HG02981 (cell line): ENCODE measurements at regions not wholly inside any gene's neighbourhood (a gene's known extent, or its start where the extent isn't known, plus 50 kb on each side); places are given as distances from the start of the nearest gene placed in this dataset.
A peak's percentile ranks its signal among the peaks of the same experiment; 100 is the strongest.
"Not testable (repeated sequence)": the region's sequence is repeated elsewhere in the genome, so short reads cannot be mapped to it uniquely, and the experiment has no call there.

Experiments
- ATAC-seq: cut with Tn5 transposase; IDR thresholded peaks from one replicate; pipeline ENCODE4 v1.9.1; 2021; ENCODE audit warnings: mild to moderate bottlenecking, moderate library complexity; ENCODE audit not compliant: unreplicated experiment

DNA sequence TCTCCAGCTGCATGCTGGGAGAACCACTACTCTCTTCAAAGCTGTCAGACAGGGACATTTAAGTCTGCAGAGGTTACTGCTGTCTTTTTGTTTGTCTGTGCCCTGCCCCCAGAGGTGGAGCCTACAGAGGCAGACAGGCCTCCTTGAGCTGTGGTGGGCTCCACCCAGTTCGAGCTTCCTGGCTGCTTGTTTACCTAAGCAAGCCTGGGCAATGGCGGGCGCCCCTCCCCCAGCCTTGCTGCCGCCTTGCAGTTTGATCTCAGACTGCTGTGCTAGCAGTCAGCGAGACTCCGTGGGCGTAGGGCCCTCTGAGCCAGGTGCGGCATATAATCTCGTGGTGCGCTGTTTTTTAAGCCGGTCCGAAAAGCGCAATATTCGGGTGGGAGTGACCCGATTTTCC lies 215.0 kb downstream of the STIM2 start:
- ATAC-seq = not testable (repeated sequence)

DNA sequence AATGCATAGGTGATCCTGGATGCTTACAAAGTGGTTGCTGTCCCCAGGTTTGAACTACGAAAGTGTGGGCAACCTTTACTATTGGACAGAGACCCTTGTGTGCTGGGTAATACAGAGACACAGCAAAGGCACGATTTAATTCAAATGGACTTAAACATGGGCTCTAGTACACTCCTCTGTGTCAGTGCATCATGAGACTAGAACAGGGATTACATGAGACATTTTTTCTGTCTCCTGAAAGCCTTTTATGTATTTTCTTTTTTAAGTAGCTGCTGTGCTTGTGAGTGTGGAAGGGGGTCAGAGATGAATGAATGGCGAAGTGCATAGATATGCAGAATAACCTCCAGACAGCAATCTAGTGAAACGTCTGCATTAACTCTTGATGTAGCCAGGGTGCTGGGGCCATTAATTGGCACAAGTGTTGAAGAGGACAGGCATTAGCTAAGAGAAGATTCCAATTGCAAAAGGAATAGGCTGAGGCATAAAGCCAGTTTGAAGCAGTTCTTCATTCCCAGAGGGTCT lies 218.4 kb downstream of the STIM2 start:
- ATAC-seq = no peak

DNA sequence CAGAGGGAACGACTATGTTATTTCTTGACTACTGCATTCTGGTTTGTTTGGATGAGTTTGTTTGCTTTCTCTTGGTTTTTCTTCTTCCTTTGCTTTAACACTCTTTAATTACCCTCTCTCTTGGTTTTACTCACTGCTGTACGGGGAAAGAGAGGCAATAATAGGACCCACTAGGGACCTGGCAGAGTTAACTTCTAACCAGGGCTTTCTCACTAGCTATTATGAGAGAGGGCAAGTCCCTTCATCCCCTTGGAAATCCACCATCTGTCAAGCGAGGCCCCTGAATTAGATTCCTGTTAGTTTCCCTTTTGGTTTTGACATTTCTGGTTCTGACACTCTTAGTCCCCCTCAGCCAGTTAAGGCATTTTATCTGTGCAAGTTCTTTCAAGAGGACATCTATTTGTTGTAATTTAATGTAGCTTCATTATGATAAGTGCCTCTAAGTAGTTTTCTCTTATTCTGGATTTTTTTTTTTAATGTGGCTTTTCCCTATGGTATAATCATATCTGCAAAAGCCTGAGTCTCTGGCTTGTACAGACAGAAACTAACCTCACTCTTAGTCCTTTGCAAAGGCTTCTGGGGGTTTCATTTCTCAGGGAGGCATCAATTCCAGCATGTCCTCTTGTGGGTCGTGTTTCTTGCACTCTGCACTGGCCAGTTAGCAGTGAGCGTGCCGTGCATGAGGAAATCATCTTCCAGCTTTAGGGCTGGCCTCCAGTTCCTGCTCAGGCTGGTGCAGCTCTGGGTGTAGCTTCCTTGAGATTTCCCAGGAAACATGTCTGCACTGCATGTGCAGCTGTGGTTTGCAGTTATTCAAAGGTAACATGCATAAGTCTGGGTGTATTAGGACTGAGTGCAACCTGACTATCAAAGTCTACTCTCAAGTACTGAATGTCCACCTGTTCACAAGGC lies 221.3 kb downstream of the STIM2 start:
- peak; percentile 60 for ATAC-seq

DNA sequence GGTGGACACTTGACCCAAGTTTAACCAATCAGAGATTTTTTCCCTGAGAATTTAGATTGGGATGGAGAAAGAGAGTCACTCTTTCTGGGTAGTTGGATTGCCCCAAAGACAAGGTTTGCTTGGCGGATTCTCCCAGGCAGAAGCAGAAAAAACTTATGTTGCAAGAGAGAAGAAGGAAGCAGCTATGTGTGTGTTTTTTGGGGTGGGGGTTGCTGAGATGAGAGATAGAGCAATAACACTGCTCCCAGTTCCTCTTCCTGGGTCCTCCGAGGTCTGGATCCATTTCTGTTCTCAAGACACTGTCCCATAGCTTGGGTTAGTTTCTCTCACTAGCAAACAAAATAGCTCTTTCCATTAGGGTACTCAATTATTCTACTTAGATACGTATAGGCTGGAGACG lies 222.1 kb downstream of the STIM2 start:
- no peak for ATAC-seq

DNA sequence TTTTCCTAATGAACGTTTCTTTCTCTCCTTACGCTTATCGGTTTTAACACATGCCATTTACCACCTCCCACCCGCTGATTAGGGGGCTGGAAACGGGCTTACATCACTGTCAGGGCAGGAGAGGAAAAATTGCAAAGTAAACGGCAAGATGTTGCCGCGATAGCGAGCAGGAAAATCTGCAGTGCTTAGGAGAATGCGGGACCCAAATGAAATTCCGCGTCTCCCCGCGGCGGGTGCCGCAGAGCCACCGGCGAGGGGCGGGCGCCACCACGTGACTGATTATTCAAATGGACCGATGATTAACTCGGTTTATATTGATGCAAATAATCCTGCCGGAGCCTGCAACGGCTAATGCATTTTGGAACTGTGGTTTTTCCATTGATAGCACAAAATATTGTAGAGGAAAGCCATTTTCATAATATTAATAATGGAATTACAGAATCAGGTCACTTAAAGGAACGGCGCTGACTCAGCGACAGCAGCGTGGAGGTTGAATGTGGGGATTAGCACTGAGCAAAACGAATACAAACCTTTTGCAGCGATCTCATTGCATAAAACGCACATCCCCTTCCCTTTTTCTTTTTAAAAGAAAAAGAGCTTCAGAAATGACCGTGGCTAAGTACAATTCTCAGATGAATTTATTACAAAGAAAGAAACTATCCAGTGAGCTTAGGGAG lies 224.2 kb downstream of the STIM2 start:
- no peak for ATAC-seq

DNA sequence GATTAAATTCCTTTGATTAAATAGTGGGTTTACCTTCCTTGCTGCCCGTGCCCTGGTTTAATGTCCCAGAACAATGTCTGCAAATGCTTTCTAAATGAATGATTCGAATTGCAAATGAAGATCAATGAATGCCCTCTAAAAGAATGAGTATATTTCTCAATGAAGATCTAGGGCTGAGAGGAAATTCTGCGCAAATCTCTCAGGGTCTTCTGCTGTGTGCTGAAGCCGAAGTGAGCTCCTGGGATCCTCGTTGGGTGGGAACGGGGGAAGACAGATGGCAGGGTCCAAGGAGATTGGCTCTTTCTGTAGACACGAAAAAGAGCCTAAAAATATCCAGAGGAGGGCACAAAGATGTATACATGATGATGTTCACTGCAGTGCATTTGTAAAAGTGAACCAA lies 224.8 kb downstream of the STIM2 start:
- ATAC-seq = no peak

DNA sequence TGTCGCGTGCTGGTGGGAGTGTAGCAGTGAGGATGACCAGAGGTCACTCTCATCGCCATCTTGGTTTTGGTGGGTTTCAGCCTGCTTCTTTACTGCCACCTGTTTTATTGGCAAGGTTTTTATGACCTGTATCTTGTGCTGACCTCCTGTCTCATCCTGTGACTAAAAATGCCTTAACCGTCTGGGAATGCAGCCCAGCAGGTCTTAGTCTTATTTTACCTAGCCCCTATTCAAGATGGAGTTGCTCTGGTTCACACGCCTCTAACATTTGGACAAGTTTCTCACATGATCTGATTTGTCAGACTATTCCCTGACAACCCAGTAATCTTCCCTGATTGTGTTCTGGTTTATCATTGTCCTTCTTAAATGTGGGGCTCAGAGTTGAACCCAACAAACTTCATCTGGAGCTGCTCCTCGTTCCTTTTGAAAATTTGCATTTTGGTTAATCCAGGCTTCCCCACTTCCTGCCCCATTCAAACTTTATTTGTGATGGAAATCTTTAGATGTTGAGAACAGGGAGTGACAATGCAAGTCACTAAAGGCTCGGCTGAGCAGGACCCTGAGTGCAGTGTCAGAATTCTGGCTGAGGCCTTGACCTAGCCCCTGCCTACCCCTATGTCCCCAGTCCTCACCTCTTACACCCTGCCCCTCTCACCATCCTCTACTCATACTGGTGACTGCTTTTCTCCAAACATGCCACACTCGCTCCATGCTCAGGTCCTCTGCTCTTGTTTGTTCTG lies 226.8 kb downstream of the STIM2 start:
- no peak for ATAC-seq

DNA sequence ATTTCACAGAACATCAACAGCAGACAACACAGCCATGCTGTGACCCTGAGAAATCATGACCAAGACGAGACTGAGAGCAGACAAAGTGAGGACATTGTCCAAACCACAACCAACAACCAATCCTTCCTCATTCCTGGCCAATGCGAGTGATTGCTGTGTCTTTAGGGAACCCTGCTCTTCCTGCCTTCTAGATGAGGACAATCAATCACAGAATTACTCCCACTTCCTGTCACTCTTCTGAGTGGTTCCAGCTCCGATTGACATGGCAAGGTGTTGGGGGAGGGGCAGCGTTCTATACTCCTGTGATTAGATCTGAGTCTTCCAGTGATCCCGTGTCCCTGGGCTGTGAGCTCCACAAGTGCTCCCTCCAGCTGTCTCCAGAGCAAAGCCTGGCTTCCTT lies 227.8 kb downstream of the STIM2 start:
- ATAC-seq = no peak

DNA sequence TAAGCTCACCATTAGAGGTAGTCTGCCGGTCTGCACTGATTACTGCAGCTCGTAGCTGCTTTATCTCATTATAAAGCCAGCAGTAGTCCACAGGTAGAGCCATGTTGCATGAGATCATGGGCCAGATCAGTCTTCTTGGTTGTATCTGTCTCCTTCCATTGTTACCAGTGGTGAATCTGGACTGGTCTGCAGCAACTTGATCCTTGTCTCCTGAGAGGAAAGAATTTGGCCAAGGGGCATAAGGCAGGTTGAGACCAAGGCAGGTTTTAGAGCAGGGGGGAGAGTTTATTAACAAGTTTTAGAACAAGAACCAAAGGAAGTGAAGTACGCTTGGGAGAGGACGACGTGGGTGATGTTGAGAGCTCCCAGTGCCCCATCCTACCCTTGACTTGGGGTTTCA lies 228.5 kb downstream of the STIM2 start:
- ATAC-seq = no peak

DNA sequence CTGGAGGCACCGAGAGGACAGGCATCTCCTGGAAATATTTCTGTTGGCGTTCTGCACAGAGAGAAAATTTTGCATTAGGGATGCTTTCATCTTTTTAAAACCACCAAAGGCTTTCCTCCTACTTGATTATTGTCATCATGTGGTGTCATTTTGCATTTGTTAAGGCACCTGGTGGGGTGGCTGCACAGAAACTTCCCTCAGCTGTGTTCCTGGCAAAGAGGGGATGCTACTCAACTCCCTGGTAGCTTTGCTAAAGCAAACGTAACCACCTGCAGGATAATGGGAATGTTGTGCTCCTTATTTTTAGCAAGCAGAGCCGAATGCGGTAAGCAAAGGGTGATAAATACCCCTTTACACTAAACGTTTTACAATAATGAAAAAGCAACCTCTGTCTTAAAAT lies 229.8 kb downstream of the STIM2 start:
- ATAC-seq = no peak

DNA sequence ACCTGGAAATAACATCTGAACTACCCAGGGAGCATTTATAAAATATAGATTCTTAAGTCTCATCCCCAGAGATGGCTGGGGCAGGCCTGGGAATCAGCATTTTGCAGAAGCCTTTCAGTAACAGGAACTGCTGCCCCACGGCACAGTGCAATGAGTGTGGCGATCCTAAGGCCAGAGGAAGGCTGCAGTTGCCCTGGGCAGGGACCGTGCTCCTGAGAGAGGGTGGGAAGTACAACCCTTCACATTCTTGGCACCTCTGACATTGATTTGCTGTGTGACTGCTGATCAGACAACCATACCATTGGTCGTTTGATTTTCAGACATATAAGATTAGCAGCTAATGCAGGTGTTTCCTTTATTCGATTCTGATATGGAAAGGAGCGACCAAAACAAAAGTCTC lies 233.6 kb downstream of the STIM2 start:
- ATAC-seq = no peak

DNA sequence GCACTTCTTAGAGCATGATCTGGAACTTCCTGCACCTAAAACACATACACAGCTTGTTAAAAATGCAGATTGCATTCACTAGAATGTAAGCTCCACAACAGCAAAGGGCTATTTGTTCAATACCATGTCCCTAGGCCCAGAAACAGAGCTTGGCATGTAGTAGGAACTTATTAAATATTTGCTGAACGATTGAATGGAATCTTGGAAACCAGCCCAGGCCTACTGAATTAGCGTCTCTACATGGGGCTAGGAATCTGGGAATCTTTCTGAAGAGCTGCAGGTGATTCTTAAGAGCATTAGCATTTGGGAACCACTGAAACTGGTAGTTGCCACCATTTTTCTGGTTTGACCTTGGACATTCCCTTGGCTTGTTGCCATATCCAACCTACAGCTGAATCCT lies 234.1 kb downstream of the STIM2 start:
- ATAC-seq = no peak

DNA sequence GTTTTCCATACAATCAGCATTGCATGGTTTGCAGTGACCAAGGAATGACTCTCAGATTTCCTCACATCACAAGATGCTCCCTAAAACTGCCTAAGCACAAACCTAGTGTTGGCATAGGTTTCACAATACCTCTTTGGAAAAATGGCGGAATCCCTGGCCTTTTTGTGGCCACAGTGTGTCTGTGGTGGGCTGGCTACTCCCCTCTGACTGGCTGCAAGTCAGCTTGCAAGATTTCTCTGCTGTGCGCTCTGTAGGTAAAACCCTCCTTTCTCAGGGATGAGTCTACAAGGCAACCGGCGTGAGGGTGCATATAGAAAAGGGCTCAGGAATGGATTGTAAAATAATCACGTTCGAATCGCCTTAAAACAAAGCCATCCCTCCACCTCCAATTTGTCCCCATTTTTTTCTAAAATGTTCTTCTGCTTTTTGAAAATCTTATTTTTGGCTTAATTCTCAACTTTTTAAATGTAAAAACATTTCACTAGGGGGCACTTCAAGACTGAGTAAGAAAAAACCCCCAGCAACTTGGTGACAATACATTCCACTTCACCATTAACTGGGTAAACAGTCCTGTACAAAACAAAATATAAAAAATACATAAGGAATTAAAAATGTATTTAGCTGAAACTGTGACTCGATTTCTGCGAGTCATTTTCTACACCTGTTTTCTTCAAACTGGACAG lies 235.6 kb downstream of the STIM2 start:
- ATAC-seq = no peak

DNA sequence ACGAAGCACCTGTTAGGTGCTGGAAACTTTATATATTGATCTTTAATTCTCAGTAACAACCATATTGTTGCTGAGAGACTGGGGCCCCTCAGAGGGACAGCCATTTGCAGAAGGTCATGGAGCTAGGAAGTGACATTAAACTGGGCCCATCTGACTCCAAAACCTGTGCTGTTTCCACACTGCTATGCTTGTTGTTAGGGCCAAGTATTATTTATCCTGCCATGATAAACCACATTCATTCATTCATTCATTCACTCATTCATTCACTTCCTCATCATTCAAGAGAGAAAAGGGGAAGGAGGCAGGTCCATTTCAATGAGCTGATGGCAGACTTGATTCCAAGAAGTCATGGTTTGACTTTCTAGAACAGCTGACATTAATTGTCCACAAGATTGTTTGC lies 237.4 kb downstream of the STIM2 start:
- no peak for ATAC-seq

DNA sequence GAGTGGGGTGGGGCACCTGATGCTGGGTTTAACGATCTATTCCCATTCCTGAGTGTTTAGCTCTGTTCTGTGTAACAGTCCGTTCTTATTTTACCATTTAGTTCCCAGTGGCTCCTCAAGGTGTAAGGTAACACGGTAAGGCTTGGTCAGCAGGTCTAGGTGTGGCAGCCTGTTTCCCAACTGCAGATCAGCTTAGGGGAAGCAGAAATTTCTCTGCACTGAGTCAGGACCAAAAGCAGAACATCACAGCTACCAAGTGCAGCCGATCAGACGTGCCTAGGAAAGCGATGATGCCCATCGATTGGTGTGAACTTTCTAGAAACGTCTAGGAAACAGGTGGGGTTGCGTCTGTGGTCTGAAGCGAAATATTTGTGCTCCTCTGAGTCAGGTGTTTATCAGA lies 240.1 kb downstream of the STIM2 start:
- no peak for ATAC-seq

DNA sequence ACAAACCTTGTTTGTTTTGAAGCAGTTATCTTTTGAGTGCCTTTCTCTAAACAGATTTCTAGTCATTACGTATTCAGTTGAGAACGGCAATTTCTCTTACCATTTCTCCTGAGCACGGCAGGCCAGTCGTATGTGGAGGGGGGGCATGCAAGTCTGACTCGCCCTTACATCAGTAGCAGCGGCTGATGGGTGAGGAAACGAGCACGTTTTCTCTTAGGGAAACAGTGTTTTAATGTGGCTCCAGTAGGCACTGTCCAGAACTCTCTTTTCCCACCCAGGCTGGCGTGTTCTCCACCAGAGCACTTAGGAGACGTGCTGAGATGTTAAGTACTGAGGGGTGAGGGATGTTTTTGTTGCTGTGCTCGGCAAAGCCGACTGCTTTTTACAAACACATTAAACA lies 240.5 kb downstream of the STIM2 start:
- ATAC-seq = no peak

DNA sequence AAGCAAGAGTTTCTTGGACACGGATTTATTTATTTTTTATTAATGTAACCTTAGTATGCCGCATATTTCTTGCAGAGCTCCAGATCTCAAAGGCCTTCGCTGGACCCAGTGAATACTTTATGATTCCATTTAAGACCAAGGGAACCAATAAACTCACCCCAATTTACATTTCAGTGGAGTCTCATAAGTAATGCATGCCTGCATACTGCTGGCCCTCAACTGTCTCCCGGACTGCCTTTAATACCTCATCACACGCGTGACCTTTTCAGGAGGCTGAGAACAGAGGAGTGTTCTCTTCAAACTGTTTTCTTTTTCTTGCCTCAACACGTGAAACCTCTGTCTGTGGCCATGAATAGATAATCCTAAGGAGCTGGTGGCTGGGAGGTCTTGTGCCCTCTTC lies 240.9 kb downstream of the STIM2 start:
- ATAC-seq = no peak

DNA sequence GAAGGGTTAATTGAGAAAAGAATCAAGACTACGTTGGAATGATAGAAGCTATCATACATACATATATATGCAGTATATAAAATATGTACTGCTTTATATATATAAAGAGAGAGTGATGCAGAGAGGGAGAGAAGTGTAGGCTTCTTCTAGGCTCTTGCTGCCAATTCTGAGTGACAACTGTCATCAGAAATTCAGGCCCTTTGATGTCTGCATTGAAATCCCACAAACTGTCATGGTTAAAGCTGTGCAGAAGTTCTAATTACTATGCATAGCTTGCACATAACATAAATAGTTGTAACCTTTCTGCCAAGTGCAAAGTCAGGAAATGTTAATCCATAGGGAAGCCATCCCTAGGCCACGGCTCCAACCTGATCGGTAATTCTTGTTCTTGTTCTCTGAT lies 251.0 kb downstream of the STIM2 start:
- ATAC-seq = no peak

DNA sequence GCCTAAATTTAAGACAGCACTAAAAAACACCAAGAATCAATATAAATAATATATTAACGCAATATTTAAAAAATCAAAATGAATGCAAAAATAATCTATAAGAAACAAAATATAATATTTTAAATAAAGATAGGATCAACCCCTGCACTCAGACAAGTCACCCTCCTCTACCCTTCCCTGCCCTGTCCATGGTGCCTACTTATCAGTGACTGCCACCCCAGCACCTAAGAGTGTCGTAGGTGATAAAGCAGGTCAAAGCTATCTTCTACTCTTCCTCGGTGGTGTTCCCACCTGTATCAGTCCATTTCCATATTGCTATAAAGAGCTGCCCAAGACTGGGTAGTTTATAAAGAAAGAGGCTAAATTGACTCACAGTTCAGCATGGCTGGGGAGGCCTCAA lies 251.9 kb downstream of the STIM2 start:
- ATAC-seq = no peak

DNA sequence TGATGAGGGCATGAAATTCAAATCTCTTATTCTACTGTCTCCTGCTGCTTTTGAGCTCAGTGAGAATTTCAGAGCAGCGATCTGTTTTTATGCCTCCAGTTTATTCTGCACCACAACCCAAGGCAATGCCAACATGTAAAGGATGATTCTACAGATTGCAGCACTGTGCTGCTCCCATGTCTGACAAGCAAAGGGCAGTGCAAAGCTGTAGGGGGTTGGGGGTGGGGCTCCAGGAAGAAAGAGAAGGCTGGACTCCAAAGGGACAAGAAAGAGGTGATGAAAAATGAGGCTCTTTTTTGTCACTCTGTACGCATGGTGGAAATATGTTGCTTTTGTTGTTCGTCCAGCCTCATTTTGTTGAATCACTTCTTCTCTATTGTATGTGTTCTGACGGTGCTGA lies 254.6 kb downstream of the STIM2 start:
- ATAC-seq = no peak

DNA sequence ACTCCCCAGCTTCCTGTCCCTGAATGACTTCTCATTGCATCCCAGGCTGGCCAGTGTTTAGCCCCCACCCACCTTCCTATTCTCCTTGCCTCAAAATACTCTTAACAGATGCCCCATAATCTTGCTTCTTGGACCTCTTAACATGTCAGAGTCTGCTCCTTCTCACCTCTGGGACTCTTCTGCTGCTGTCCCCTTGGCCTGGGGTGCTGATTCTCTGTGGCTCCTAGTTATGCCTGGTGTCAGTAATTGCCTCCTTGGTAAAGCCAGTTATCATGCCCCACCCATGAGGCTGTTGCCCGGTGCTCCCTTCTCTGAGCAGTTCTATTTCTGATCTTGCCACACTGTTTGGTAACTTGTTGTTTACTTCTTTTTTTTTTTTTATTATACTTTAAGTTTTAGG lies 256.8 kb downstream of the STIM2 start:
- no peak for ATAC-seq
